Progenitor cell of endocrine pancreas (in vitro differentiated cells): ENCODE measurements at regions not wholly inside any gene's neighbourhood (a gene's known extent, or its start where the extent isn't known, plus 50 kb on each side); places are given as distances from the start of the nearest gene placed in this dataset.

Source experiments
- DNase-seq: peaks from one replicate; pipeline ENCODE4 v3.0.0; 2021; ENCODE audit warnings: low spot score; ENCODE audit not compliant: unreplicated experiment
- H3K27ac Mint-ChIP-seq: 2 replicates; pipeline ENCODE4 v1.8.0; 2021; ENCODE audit warnings: mild to moderate bottlenecking, moderate library complexity, mixed read lengths
- H3K27me3 Mint-ChIP-seq: 2 replicates; pipeline ENCODE4 v1.8.0; 2021; ENCODE audit warnings: mixed read lengths
- H3K36me3 Mint-ChIP-seq: 2 replicates; pipeline ENCODE4 v1.8.0; 2022; ENCODE audit warnings: mixed read lengths; ENCODE audit not compliant: insufficient read depth
- H3K4me1 Mint-ChIP-seq: 2 replicates; pipeline ENCODE4 v1.8.0; 2021; ENCODE audit warnings: low read depth, mixed read lengths
- H3K4me3 Mint-ChIP-seq: 2 replicates; pipeline ENCODE4 v1.8.0; 2021; ENCODE audit warnings: low read depth, mild to moderate bottlenecking, moderate library complexity, mixed read lengths
- H3K9me3 Mint-ChIP-seq: 2 replicates; pipeline ENCODE4 v1.8.0; 2021; ENCODE audit warnings: low read depth, mixed read lengths
- TF ChIP-seq, protein P1 (sequence below): fragments of 200-600 bp; sonication (generic); IDR thresholded peaks from one replicate; pipeline ENCODE4 v1.5.0; 2021; ENCODE audit warnings: antibody characterized with exemption, mild to moderate bottlenecking; ENCODE audit not compliant: unreplicated experiment

DNA sequence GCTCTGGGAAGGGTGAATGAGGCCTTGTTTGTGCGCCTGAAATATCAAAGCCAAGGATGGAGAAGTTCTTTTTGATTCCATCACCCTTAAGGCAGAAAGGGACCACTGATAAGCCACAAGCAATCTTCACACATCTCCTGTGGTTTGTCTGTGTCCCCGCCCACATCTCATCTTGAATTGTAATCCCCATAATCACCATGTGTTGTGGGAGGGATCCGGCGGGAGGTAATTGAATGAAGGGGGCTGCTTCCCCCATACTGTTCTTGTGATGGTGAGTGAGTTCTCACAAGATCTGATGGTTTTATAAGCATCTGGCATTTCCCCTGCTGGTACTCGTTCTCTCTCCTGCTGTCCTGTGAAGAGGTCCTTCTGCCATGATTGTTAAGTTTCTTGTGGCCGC, 329.6 kb upstream of the RGMA start:
- no peak overlapping the region for H3K4me3 Mint-ChIP-seq
- H3K27ac Mint-ChIP-seq, result no peak overlapping the region
- no peaks in the 10 kb centered on the region for H3K36me3 Mint-ChIP-seq
- peaks cover under 1% of the 10 kb centered on the region for H3K9me3 Mint-ChIP-seq
- TF ChIP-seq, protein P1, sequence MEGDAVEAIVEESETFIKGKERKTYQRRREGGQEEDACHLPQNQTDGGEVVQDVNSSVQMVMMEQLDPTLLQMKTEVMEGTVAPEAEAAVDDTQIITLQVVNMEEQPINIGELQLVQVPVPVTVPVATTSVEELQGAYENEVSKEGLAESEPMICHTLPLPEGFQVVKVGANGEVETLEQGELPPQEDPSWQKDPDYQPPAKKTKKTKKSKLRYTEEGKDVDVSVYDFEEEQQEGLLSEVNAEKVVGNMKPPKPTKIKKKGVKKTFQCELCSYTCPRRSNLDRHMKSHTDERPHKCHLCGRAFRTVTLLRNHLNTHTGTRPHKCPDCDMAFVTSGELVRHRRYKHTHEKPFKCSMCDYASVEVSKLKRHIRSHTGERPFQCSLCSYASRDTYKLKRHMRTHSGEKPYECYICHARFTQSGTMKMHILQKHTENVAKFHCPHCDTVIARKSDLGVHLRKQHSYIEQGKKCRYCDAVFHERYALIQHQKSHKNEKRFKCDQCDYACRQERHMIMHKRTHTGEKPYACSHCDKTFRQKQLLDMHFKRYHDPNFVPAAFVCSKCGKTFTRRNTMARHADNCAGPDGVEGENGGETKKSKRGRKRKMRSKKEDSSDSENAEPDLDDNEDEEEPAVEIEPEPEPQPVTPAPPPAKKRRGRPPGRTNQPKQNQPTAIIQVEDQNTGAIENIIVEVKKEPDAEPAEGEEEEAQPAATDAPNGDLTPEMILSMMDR, result no peak
- H3K4me1 Mint-ChIP-seq, result no peaks in the 10 kb centered on the region
- DNase-seq, result no peak
- peaks cover 60% of the 10 kb centered on the region for H3K27me3 Mint-ChIP-seq

DNA sequence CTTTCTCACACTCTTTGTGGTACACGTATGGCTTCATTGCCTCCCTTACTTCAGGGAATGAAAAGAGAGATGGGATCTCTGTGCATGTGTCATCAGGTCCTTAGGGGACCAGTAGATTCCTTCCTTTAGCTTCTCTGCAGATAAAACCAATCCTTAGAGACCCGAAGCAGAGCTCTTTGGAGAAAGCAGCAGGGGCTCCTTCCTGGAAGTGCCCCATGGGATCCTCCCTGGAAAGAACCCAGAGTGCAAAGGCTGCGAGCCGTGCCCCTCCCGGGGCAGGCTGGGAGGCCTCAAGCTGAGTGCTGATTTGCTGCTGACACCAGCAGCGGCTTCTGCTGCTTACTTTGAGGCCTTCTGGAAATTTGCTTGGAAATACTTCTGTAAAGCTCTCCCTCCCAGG, 328.6 kb upstream of the RGMA start:
- Mint-ChIP-seq H3K4me1 (no peaks in the 10 kb centered on the region), H3K27ac (no peak overlapping the region)

DNA sequence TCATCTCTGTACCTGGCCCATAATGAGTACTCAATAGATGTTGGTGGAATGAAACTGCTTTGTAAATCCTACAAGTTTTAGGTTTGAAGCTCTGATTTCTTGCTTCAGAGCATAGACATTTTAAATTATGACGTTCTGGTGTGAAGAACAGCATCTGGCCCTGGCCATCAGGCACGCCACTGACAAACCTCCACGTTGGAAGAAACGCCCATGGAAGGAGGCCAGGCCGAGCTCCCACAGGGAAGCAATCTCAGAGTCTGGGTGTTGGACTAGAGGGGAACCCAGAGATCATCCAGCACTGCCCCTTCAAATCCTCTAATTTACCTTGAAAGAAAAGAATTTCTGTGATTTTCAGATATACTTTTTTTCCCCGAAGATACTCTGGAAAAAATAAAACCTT, 328.1 kb upstream of the RGMA start:
- Mint-ChIP-seq H3K4me1 (no peaks in the 10 kb centered on the region), H3K4me3 (no peak overlapping the region), H3K27ac (no peak overlapping the region), H3K36me3 (no peaks in the 10 kb centered on the region), H3K9me3 (no peaks in the 10 kb centered on the region), H3K27me3 (peaks cover 66% of the 10 kb centered on the region)
- TF ChIP-seq, protein P1, result no peak
- no peak for DNase-seq

More for the DNA sequence above, 328.6 kb upstream of the RGMA start:
- no peaks in the 10 kb centered on the region for H3K9me3 Mint-ChIP-seq
- H3K27me3 Mint-ChIP-seq, result peaks cover 64% of the 10 kb centered on the region
- H3K4me3 Mint-ChIP-seq, result no peak overlapping the region
- no peaks in the 10 kb centered on the region for H3K36me3 Mint-ChIP-seq
- TF ChIP-seq, protein P1, result no peak
- no peak for DNase-seq

DNA sequence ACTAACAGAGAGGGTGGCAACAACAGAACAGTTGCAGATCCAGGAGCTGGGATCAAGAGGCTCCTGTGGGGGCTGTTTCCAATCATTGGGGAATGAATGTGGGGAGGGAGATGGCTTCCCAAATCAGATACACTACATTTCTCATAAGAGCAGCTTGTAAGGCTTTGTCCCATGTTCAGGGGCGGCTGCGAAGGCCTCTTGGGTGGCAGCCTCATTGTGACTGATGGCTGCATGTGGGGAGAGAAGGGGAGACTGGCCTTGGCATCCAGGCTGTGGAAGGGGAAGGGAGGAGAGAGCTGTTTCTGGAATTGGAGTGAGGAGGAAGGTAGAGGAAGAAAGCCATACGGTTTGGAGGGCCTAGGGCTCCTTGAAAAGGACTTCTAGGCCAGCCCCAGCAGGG, 326.6 kb upstream of the RGMA start:
- H3K9me3 Mint-ChIP-seq, result peaks cover 5% of the 10 kb centered on the region
- DNase-seq, result no peak
- peaks cover 63% of the 10 kb centered on the region for H3K27me3 Mint-ChIP-seq
- H3K4me1 Mint-ChIP-seq, result no peaks in the 10 kb centered on the region
- TF ChIP-seq, protein P1, result no peak
- no peaks in the 10 kb centered on the region for H3K36me3 Mint-ChIP-seq
- H3K27ac Mint-ChIP-seq, result no peak overlapping the region
- no peak overlapping the region for H3K4me3 Mint-ChIP-seq

DNA sequence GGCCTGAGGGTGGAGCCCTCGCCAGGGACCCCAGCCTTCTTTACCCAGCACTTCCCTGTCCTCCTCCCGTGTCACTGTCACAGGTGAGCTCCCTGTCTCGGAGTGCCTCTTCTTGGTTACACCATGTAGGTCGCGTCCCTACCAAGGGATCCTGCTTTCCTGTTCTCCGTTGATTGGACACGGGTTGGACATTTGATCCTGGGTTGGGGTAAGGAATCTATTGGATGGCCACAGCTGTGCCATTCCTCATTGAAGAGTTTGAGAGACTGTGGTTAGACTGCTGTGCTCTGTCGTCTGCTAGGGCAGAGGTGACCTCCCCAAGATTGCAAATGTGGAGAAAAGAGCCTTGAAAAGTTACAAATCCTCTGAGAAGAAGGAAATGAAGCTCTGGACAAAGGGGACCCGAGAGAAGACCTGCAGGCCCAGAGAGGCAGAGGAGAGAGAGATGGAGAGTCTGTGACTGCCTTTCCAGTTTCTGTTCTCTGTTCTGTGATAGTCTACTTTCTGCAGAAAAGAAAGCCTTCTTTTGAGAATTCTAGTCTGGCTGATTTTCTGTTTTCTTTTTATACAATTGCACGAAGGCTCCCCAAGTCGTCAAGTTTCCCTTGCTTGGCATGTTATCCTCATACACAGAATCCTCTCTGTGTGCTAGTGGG, 325.7 kb upstream of the RGMA start:
- TF ChIP-seq, protein P1, result no peak
- no peak overlapping the region for H3K4me3 Mint-ChIP-seq
- H3K27ac Mint-ChIP-seq, result no peak overlapping the region
- DNase-seq, result no peak
- H3K36me3 Mint-ChIP-seq, result no peaks in the 10 kb centered on the region
- peaks cover 60% of the 10 kb centered on the region for H3K27me3 Mint-ChIP-seq
- no peaks in the 10 kb centered on the region for H3K4me1 Mint-ChIP-seq
- peaks cover 5% of the 10 kb centered on the region for H3K9me3 Mint-ChIP-seq
